Sigmoid colon (tissue), 6 donors: ENCODE measurements at regions not wholly inside any gene's neighbourhood (a gene's known extent, or its start where the extent isn't known, plus 50 kb on each side); places are given as distances from the start of the nearest gene placed in this dataset.

ENCODE experiments used
- DNase-seq: peaks from one replicate; pipeline ENCODE4 v3.0.0-alpha.2; 2019
- H3K27ac ChIP-seq, 4 donors: fragments of 200-600 bp; sonication (generic); one replicate each; pipeline ENCODE4 v1.5.1; 2016 to 2019; ENCODE audit warnings: mild to moderate bottlenecking in 1 of 4
- H3K27me3 ChIP-seq, 3 donors: fragments of 200-600 bp; sonication (generic); one replicate each; pipeline ENCODE4 v1.5.1; 2019; ENCODE audit warnings: mild to moderate bottlenecking in 1 of 3
- H3K36me3 ChIP-seq, 4 donors: fragments of 200-600 bp; sonication (generic); one replicate each; pipeline ENCODE4 v1.5.1; 2016 to 2019
- H3K4me1 ChIP-seq, 4 donors: fragments of 200-600 bp; sonication (generic); one replicate each; pipeline ENCODE4 v1.5.1; 2017 to 2019
- H3K4me3 ChIP-seq, 4 donors: fragments of 200-600 bp; sonication (generic); one replicate each; pipeline ENCODE4 v1.5.1; 2017 to 2019; ENCODE audit warnings: mild to moderate bottlenecking in 2 of 4, moderate library complexity in 1 of 4
- H3K9me3 ChIP-seq, 4 donors: fragments of 200-600 bp in 3 of 4; sonication (generic) in 3 of 4; one replicate each; pipeline versions ENCODE4 v1.5.1 to v1.6.1; 2013 to 2019
- CTCF ChIP-seq, 4 experiments: fragments of 450-650 bp in 3 of 4; fragments of 200-600 bp in 1 of 4; IDR thresholded peaks; one replicate each; pipeline ENCODE4 v1.5.1; 2016 to 2019; ENCODE audit warnings: antibody characterized with exemption in 4 of 4, mild to moderate bottlenecking in 3 of 4, moderate library complexity in 2 of 4
- EP300 ChIP-seq, 4 donors: sonication (generic); formaldehyde crosslinking; IDR thresholded peaks; one replicate each; pipeline ENCODE4 v1.6.1; 2017; ENCODE audit warnings: antibody characterized with exemption in 4 of 4
- POLR2A ChIP-seq, 2 donors: fragments of 450-650 bp; IDR thresholded peaks; one replicate each; pipeline ENCODE4 v1.6.1; 2016; ENCODE audit warnings: antibody characterized with exemption in 2 of 2, mild to moderate bottlenecking in 2 of 2, moderate library complexity in 2 of 2
- POLR2AphosphoS5 ChIP-seq, 4 donors: sonication (generic); formaldehyde crosslinking; IDR thresholded peaks; one replicate each; pipeline ENCODE4 v1.6.1; 2017; ENCODE audit warnings: antibody characterized with exemption in 4 of 4
- WGBS, 2 donors: extraction: QIAGEN DNeasy Blood & Tissue Kit; methylation state at CpG; one replicate each; pipeline ENCODE4 v1.1.7; 2013; 5-methylcytosine and 5-hydroxymethylcytosine counted together
- intact Hi-C: fragments of 100-400 bp; cut with DNase I; formaldehyde crosslinking; loops from one replicate; pipeline ENCODE4 v1.15.1; 2023
- donor health status: healthy with polysubstance abuse.
- donor health status: healthy.

GRCh38 chr9:134591573-134591981 lies 50.0 kb upstream of the COL5A1 start:
- 76 to 85% methylated on average over 5 of the region's 5 CpGs for WGBS, 2 donors
- Histone ChIP-seq H3K27ac (peak overlapping the region; percentile 35 to 54 (median 42)), H3K36me3 (no peaks in the 10 kb centered on the region), H3K4me1 (no peaks in the 10 kb centered on the region), H3K4me3 (no peak overlapping the region), H3K9me3 (no peaks in the 10 kb centered on the region), H3K27me3 (no peaks in the 10 kb centered on the region)
- intact Hi-C loops: no loop called here
- DNase-seq: no peak
- no peak for TF ChIP-seq POLR2A (IDR thresholded peaks at IDR 0.05)
- TF ChIP-seq POLR2AphosphoS5 (IDR thresholded peaks at IDR 0.05): no peak
- TF ChIP-seq EP300 (IDR thresholded peaks at IDR 0.05): no peak
- TF ChIP-seq CTCF (IDR thresholded peaks at IDR 0.05): no peak
